ENCODE measurements at regions not wholly inside any gene's neighbourhood (a gene's known extent, or its start where the extent isn't known, plus 50 kb on each side); places are given as distances from the start of the nearest gene placed in this dataset.

DNA sequence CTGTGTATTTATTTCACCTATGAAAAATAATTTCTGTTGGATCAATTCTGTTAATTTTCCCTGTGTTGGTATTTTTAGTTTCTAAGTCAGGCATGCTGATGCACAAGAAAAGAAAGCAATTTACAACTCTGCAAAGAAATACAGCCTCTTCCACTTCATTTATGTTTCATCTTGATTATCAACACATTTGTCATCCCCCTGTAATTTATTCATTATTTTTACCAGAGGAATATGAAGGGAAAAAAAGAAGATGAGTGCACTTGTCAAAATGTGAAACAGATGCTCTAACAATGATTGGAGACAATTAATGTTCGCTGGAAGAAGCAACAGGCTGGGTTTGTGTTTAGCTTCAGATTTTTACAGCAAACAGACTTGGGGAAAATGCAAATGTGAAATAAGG is 958.5 kb upstream of the SEL1L start:
- DNase-seq, result no peak

DNA sequence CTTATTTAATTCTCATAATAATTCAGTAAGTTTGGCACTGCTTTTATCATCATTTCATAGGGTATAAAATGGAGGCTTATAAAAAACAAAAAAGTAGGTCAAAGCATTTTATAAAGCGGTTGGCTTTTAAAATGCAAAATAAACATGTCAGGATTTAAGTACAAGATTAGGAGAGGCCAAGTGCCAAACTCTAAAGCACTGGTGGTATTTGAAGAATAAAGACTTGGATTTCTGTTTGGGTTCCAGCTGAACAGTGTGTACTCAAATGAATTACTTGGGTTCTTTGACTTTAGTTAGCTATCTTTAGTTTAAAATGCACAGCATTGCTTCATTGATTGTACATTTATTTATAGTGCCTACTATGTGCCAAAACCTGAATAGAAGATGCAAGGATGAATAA is 966.6 kb upstream of the SEL1L start:
- DNase-seq, result no peak

GRCh38 chr14:82501554-82501953 is 967.9 kb upstream of the SEL1L start:
- no peak for DNase-seq

- DNase-seq, result no peak
Observed at GRCh38 chr14:82502043-82502442, 968.4 kb upstream of the SEL1L start.

DNA sequence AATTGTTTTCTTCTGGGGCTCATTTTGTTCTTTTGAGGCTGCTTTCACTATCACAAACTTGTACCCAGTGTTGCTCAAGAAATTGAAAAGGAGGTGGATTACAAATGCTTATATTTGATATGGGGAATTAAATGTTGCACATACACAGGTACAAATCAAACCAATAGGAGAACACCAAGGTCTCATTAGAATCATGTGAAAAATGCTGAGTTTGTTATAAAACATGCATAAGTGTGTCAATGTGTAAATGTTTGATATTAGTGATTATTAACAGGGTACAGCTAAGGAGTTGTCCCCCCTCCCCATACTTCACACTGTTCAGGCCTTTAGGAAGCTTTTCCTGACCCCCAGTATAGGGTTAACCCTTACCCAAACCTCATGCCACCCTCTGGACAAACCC is 971.2 kb upstream of the SEL1L start:
- no peak for DNase-seq

GRCh38 chr14:82510007-82510406 is 976.4 kb upstream of the SEL1L start:
- no peak for DNase-seq

- no peak for DNase-seq
Observed at GRCh38 chr14:82511399-82511798, 977.7 kb upstream of the SEL1L start.

DNA sequence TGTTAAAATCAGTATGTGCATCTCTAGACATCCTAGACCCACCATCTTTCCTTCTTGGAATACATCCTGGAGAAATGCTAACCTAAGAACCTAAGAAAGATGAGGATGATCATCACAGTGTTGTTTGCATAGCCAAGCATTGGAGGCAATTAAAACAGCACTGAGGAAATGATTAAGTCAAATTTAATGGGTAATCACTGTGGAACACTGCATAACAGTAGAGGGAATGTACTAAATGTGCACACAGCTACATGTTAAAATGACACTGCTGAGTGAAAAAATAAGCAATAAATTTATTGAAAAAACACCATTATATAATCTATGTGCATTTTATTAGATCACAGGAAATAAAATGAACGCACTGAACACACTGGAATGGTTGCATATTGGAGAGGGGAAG is 987.1 kb upstream of the SEL1L start:
- no peak for DNase-seq

DNA sequence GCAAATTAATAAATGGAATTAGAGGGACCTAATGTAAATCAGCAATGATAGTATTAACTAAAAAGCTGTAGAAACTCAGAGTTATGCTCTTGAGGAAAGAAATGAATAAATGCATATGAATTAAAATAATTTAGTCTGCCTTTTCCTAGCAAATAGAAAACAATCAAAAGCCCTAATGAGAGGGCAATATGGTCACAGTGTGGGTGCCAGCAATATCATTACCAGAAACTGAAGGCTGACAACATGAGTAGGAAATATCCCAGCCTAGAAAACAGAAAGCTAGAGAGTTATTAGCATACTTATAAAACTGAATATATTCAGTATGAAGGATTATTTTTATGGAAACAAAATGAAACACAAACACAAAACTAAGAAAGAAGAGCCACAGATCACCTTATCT is 987.5 kb upstream of the SEL1L start:
- no peak for DNase-seq

DNA sequence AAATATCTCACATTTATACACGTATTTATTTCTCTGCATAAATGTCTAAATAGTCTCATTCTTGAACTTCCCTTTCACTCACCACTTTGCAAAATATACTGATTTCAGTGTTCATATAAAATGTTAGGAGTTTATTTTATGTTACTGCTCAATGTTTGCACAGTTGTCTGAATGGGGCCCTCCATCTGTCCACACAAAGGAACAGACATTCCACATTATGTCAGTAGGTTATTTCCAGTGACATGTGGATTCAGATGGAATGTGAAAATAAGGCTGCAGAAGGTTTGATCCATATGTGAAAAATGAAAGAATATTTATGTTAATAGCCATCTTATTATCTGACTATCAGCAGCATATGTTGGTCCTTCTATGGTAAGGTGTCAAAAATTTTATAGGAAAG is 994.4 kb upstream of the SEL1L start:
- peak; percentile 54 for DNase-seq

DNA sequence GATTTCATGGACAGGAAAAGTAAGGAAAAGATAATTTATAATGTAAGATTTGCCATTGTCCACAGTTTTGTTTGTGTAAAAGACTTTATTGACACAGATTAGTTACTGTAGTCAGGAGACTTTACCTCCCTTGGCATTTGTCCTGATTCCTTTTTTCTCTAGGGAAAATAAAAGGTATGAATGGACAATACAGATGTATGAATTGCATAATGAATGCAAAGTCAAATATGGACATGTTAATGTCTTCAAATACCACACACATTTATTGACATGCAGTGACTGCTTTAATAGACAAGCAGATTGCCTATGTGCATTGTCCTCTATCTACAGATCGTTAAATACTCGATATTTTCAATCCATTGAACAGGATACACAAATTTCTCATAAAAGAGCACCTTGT is 999.7 kb upstream of the SEL1L start:
- DNase-seq, result no peak

DNA sequence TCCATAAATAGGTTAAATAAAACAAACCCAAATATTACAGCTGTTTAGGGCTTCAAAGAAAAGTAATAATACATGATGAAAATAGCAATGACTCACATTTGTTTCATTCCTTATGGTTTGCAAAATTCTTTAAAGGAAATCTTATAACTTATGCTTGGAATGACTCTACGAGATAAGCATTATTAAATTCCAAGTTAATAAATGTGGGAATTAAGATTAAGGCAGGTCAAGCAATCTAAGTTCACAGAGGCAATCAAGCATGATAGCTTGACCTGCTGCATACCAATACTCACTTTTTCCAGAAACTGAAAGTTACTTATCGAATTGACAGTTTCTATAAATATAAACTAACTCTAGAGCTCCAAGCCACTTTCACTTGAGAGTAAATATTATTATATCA is 1002.9 kb upstream of the SEL1L start:
- DNase-seq, result no peak

DNA sequence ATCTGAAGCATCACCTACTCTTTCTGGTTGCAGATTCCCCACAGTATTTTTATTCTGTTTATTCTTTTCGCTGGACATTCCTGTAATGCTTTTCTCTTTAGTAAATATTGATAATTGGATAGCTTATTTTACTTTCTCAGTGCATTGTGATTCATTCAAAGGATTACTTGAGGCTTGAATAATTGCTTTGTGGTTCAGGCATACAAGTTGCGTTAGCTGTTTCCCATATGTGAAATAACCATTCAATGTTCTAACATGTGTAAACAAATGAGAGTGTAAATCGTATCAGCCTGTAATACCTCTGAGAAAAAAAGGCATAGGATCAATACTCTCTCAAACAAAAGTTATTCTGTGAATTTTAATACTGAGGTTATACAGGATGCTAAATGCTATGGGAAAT is 1004.2 kb upstream of the SEL1L start:
- no peak for DNase-seq

- DNase-seq, result no peak
Observed at GRCh38 chr14:82546401-82546800, 1012.7 kb upstream of the SEL1L start.

DNA sequence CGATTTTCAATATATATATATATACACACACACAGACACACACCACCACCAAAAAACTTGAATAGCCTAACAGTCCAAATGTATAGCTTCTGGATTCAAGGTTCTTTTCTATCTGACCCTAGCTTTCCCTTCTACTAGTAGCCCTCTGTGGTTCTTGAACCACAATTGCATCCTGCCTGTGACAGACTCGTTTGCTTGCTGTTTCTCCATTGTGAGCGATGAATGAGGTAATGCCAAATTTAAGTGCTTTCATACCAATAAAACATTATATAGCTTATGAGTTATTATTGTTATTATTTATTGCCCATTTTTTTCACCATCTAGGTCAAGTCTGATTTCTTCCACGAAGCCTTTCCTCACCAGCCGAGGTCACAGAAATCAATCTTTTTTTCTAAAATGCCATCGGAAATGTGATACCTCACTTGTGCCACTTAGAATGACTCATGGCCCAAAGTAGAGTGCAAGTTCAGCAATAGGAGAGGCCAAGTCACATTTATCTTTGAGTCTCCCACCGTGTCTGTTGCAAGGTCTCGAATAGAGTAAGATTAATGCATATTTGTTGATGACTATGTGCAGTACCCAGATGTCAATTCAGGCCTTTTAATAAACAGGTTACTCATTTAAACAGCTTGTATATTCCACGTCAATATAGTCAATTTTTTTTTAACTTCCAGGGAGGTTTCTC is 1015.8 kb upstream of the SEL1L start:
- no peak for DNase-seq

GRCh38 chr14:82562881-82563280 is 1029.2 kb upstream of the SEL1L start:
- no peak for DNase-seq

DNA sequence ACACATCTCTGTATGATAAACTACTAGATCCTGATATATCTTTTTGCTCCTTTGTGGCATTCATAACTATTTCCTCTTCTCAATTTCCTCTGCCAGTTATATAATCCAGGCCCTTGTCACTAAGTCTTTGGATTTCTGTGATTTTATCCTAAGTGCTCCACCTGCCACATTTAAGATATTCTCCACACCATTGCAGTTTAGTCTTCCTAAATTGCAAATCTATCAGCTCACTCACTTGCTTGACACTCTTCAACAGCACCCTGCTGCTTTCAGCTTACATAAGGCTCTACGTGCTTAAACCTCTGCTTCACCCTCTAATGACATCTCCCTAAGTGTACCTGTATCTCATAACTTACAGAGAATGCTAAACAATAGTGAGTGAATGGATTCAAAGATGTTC is 1032.2 kb upstream of the SEL1L start:
- no peak for DNase-seq

DNA sequence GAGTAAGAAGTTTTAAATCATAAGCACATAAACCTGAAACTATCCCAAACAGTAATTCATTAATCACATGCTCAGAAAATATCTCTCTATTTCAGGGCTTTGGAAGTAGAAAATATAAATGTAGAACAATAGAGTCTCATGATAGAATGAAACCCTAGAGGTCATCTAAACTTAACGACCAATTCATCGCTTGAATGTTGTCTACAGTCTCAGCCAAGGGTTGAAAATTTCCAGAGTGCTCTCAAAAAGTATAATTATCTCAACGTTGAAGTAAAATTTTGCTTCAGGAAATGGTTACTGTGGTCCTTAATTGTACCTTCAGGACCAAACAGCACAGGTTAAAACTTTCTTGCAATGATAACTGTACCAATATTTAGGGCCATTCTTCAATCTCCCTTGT is 1053.6 kb upstream of the SEL1L start:
- DNase-seq, result no peak

DNA sequence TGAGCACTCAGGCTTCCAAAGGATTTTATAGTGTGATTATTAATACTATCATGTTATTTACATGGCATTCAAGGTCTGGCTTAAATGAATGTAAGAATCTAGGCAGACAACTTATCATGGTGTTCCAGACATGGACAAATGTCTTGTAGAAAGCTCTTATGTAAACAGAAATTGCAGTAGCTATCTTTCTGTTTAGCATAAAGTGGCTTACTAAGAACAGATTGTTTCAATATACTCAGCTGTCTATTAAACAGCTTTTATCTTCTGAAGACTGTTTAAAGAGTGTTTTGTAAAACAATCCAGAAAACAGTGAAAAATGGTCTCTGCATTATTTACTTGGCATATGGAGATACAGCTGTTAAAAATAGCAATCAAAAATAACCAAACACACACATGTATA is 1061.8 kb upstream of the SEL1L start:
- peak; percentile 12 for DNase-seq

DNA sequence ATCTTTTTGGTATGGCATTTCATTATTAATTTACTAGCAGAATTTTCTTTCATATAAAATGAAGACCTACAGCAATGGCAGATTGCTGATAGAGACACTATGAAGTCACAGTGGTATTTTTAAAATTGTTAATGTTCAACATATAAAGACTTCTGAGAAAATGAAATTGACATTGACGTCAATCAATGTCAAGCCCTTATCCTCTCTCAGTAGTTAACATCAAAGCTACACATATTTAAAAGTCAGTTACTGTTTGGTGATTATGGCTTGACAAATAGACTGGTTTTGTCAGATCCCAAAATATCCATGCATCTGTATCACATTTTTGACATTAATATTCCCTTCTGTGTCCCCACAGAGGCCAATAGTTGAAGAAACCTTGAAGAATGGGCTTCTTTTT is 1069.1 kb upstream of the SEL1L start:
- no peak for DNase-seq

DNA sequence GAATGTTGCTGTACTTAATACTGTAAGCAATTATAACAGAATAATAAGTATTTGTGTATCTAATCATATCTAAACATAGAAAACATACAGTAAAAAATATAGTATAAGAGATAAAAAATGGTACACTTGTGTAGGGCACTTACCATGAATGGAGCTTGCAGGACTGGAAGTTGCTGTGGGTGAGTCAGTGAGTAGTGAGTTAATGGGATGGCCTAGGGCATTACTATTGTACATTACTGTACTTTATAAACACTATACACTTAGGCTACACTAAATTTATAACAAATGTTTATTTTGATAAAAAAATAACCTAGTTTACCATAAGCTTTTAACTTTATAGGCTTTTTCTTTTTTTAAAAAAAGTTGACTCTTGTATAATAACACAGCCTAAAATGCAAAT is 1071.2 kb upstream of the SEL1L start:
- no peak for DNase-seq

GRCh38 chr14:82621881-82622450 is 1088.3 kb upstream of the SEL1L start:
- no peak for DNase-seq

DNA sequence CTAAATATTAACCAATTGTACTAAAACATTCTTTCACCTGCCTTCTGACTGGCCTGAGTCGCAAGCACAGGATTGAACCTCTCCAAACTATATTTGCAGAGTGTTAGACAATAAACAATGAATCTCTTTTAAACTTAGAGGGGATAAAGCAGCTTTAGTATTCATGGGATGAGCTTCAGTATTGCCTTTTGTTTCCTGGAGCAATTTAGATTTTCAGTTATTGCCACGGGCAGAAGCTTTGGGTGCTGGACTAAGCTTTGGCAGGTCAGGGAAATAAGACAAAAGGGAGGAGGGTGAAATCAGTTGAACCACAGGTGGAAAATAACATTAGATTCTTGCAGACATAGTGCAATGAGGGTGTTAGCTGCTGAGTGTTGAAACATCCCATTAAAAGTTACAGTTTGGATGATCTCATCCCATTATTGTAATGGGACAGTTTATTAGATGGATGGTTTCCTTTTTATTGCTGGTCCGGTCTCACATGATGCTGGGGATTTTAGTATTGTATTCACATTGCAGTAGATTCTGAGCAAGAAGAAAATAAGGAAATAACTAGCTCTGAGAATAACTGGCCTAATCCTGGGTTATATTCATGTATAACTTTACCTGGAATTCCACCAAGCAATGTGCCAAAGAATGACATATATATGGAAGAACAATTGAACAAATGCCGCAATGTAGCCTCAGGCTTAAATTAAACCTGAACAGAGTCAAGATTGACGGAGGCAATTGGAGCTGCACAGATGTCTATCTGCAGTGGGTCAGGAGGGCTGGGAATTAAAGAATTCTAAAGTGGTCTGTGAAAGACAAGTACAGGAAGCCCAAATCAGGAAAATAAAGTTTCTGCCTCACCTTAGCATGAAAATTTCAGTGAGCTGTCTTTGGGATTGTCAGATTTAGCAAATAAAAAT is 1092.8 kb upstream of the SEL1L start:
- DNase-seq, result no peak

DNA sequence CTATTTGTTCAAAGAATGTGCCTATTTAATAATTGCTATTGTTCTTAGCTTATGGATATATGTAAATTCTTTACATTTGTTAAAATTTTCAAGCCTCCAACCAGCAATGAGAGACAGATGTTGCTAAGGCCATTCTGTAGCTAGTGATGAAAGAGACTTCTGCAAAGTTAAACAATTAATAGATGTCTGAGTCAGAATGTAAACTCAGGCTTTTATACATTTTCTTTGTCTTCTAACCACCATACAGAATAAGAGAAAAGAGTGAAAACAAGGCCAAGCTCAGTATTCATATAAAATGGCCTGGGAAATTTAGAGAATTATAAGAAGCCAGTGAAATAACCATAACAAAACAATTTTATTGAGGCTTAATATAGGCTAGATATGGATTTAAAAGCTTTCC is 1102.3 kb upstream of the SEL1L start:
- no peak for DNase-seq
